ENCODE measurements at regions not wholly inside any gene's neighbourhood (a gene's known extent, or its start where the extent isn't known, plus 50 kb on each side); places are given as distances from the start of the nearest gene placed in this dataset.

GRCh38 chr5:4215143-4215542, 619.5 kb downstream of the IRX1 start:
- no peak for DNase-seq
- Histone ChIP-seq H3K4me3 (no peak overlapping the region), H3K4me1 (no peaks in the 10 kb centered on the region), H3K27ac (no peak overlapping the region), H3K9me3 (no peaks in the 10 kb centered on the region), H3K9ac (ENCODE audit: low read depth in 2 of 2, low read length in 2 of 2) (no peak overlapping the region), H3K27me3 (no peaks in the 10 kb centered on the region), H3K36me3 (no peaks in the 10 kb centered on the region)
- no peak for TF ChIP-seq CTCF (IDR thresholded peaks at IDR 0.05)
- intact Hi-C loops (cut with DNase I), result no loop called here

GRCh38 chr5:4216142-4216541, 620.5 kb downstream of the IRX1 start:
- no peak for DNase-seq
- intact Hi-C loops (cut with DNase I), result no loop called here
- no peak overlapping the region for H3K4me3 ChIP-seq
- H3K36me3 ChIP-seq, result no peaks in the 10 kb centered on the region
- H3K27me3 ChIP-seq, result no peaks in the 10 kb centered on the region
- no peak for TF ChIP-seq CTCF (IDR thresholded peaks at IDR 0.05)
- H3K4me1 ChIP-seq, result no peaks in the 10 kb centered on the region
- H3K9me3 ChIP-seq, result no peaks in the 10 kb centered on the region
- H3K27ac ChIP-seq, result no peak overlapping the region
- H3K9ac ChIP-seq (ENCODE audit: low read depth in 2 of 2, low read length in 2 of 2), result no peak overlapping the region

GRCh38 chr5:4220016-4220415, 624.4 kb downstream of the IRX1 start:
- no peaks in the 10 kb centered on the region for H3K36me3 ChIP-seq
- intact Hi-C loops (cut with DNase I), result no loop called here
- no peak for TF ChIP-seq CTCF (IDR thresholded peaks at IDR 0.05)
- no peak overlapping the region for H3K4me3 ChIP-seq
- H3K27me3 ChIP-seq, result no peaks in the 10 kb centered on the region
- H3K9me3 ChIP-seq, result no peaks in the 10 kb centered on the region
- H3K4me1 ChIP-seq, result no peaks in the 10 kb centered on the region
- no peak overlapping the region for H3K9ac ChIP-seq (ENCODE audit: low read depth in 2 of 2, low read length in 2 of 2)
- no peak overlapping the region for H3K27ac ChIP-seq
- no peak for DNase-seq

GRCh38 chr5:4221048-4221447, 625.4 kb downstream of the IRX1 start:
- no peaks in the 10 kb centered on the region for H3K4me1 ChIP-seq
- no peaks in the 10 kb centered on the region for H3K36me3 ChIP-seq
- intact Hi-C loops (cut with DNase I), result no loop called here
- no peaks in the 10 kb centered on the region for H3K27me3 ChIP-seq
- H3K27ac ChIP-seq, result no peak overlapping the region
- no peak for TF ChIP-seq CTCF (IDR thresholded peaks at IDR 0.05)
- no peak overlapping the region for H3K4me3 ChIP-seq
- no peaks in the 10 kb centered on the region for H3K9me3 ChIP-seq
- no peak for DNase-seq
- no peak overlapping the region for H3K9ac ChIP-seq (ENCODE audit: low read depth in 2 of 2, low read length in 2 of 2)

- H3K27ac ChIP-seq, result no peak overlapping the region
- H3K4me1 ChIP-seq, result no peaks in the 10 kb centered on the region
- H3K27me3 ChIP-seq, result no peaks in the 10 kb centered on the region
- no peak overlapping the region for H3K4me3 ChIP-seq
- no peak overlapping the region for H3K9ac ChIP-seq (ENCODE audit: low read depth in 2 of 2, low read length in 2 of 2)
- no peaks in the 10 kb centered on the region for H3K36me3 ChIP-seq
- no peak for DNase-seq
- TF ChIP-seq CTCF (IDR thresholded peaks at IDR 0.05), result no peak
- no peaks in the 10 kb centered on the region for H3K9me3 ChIP-seq
- intact Hi-C loops (cut with DNase I), result no loop called here
Observed at GRCh38 chr5:4222147-4222546, 626.5 kb downstream of the IRX1 start.

GRCh38 chr5:4222821-4223220, 627.2 kb downstream of the IRX1 start:
- Histone ChIP-seq H3K36me3 (no peaks in the 10 kb centered on the region), H3K9me3 (no peaks in the 10 kb centered on the region), H3K27ac (no peak overlapping the region), H3K4me3 (no peak overlapping the region), H3K27me3 (no peaks in the 10 kb centered on the region), H3K9ac (ENCODE audit: low read depth in 2 of 2, low read length in 2 of 2) (no peak overlapping the region), H3K4me1 (no peaks in the 10 kb centered on the region)
- no peak for DNase-seq
- intact Hi-C loops (cut with DNase I), result no loop called here
- TF ChIP-seq CTCF (IDR thresholded peaks at IDR 0.05), result no peak

Measured in colonic mucosa (tissue), 4 donors.